HL-60 (cell line): ENCODE measurements at regions not wholly inside any gene's neighbourhood (a gene's known extent, or its start where the extent isn't known, plus 50 kb on each side); places are given as distances from the start of the nearest gene placed in this dataset.

Experiments used
- DNase-seq, 2 experiments: peaks; one replicate each; pipeline ENCODE4 v3.0.0-alpha.2; 2010 to 2020; ENCODE audit warnings: low read depth in 1 of 2, low spot score in 1 of 2
- H3K27ac ChIP-seq: fragments of 250-450 bp; sonication (Bioruptor Pico); replicated peaks from 2 replicates; pipeline ENCODE4 v1.5.1; 2020; ENCODE audit warnings: mild to moderate bottlenecking, moderate library complexity
- H3K27me3 ChIP-seq: fragments of 250-450 bp; sonication (Bioruptor Pico); 2 replicates; pipeline ENCODE4 v1.5.1; 2021; ENCODE audit warnings: mild to moderate bottlenecking, moderate library complexity; ENCODE audit not compliant: insufficient read depth, poor library complexity, severe bottlenecking
- H3K4me3 ChIP-seq: replicated peaks from 2 replicates; pipeline ENCODE4 v1.5.1; 2011; ENCODE audit warnings: mild to moderate bottlenecking, control low read depth, low read length; ENCODE audit not compliant: insufficient read depth
- GABPA ChIP-seq: IDR thresholded peaks from 2 replicates; pipeline ENCODE4 v1.6.1; 2012; ENCODE audit warnings: low read depth
- POLR2AphosphoS5 ChIP-seq: IDR thresholded peaks from 2 replicates; pipeline ENCODE4 v1.6.1; 2012; ENCODE audit warnings: low read depth
- REST ChIP-seq: IDR thresholded peaks from 2 replicates; pipeline ENCODE4 v1.6.1; 2012; ENCODE audit warnings: low read depth; ENCODE audit not compliant: insufficient replicate concordance
- SPI1 ChIP-seq: IDR thresholded peaks from 2 replicates; pipeline ENCODE4 v1.6.1; 2012; ENCODE audit warnings: low read depth, mild to moderate bottlenecking, borderline replicate concordance
- TF ChIP-seq, protein P1 (sequence below): IDR thresholded peaks from one replicate; pipeline ENCODE4 v1.5.1; 2011; ENCODE audit warnings: low read length, control low read depth, inconsistent platforms; ENCODE audit not compliant: insufficient read depth

- no peak for TF ChIP-seq POLR2AphosphoS5
- TF ChIP-seq GABPA, result no peak
- TF ChIP-seq SPI1, result no peak
- TF ChIP-seq, protein P1, sequence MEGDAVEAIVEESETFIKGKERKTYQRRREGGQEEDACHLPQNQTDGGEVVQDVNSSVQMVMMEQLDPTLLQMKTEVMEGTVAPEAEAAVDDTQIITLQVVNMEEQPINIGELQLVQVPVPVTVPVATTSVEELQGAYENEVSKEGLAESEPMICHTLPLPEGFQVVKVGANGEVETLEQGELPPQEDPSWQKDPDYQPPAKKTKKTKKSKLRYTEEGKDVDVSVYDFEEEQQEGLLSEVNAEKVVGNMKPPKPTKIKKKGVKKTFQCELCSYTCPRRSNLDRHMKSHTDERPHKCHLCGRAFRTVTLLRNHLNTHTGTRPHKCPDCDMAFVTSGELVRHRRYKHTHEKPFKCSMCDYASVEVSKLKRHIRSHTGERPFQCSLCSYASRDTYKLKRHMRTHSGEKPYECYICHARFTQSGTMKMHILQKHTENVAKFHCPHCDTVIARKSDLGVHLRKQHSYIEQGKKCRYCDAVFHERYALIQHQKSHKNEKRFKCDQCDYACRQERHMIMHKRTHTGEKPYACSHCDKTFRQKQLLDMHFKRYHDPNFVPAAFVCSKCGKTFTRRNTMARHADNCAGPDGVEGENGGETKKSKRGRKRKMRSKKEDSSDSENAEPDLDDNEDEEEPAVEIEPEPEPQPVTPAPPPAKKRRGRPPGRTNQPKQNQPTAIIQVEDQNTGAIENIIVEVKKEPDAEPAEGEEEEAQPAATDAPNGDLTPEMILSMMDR, result no peak
- no peak for TF ChIP-seq REST
These were observed 205.9 kb upstream of the CDIN1 start for GRCh38 chr15:36373550-36373949.

DNA sequence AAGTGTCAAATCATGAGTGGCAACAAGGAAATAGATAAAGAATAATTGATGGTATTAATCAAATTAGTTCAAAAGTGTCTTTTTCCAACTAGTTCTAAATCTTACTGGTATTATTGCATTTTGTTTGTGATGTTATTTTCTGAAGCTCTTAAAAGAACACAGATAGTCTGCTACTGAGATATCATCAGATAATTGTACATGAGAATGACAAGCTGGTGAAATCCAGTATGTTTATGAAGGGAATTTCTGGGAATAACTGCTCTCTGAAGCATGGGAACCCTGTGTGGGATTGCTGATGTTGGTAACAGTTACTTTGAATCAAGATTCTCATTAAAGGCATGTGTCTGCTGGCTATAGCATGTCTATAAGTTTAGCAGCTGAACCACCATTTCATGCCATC is 190.3 kb upstream of the CDIN1 start:
- no peak overlapping the region for H3K4me3 ChIP-seq
- TF ChIP-seq REST (no peak), SPI1 (no peak), GABPA (no peak), POLR2AphosphoS5 (no peak)
- TF ChIP-seq, protein P1, result no peak
- no peak overlapping the region for H3K27ac ChIP-seq
- no peaks in the 10 kb centered on the region for H3K27me3 ChIP-seq
- DNase-seq, result no peak

More at GRCh38 chr15:36373550-36373949, 205.9 kb upstream of the CDIN1 start:
- H3K27ac ChIP-seq, result no peak overlapping the region
- H3K27me3 ChIP-seq, result peaks cover 2% of the 10 kb centered on the region
- no peak for DNase-seq
- H3K4me3 ChIP-seq, result no peak overlapping the region

DNA sequence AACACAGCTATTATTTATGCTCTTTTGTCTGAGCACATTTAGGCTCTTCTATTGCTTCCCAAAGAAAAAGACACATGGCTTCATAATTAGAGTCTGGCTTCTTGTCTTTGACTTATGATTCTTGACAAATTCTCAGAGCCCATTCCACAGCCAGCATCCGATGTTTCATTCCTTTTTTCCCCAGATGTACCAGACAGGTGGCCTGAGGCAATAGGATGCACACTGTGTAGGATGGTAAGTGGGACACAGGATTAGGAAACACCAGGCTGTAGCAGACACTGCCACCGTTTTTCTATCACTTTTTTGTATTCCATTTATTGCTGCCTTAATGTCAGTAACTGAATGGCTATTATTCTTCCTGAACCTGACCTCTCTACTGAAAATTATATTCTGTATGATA is 188.9 kb upstream of the CDIN1 start:
- H3K27me3 ChIP-seq, result no peaks in the 10 kb centered on the region
- DNase-seq, result no peak
- H3K27ac ChIP-seq, result no peak overlapping the region
- no peak for TF ChIP-seq GABPA
- TF ChIP-seq REST, result no peak
- TF ChIP-seq POLR2AphosphoS5, result no peak
- no peak for TF ChIP-seq SPI1
- TF ChIP-seq, protein P1, result no peak
- H3K4me3 ChIP-seq, result no peak overlapping the region
